Activated CD4-positive, alpha-beta T cell treated with anti-CD3 and anti-CD28 coated beads, Interleukin-2, amount 10 ng/mL, durations not matched to agents 24 days and 14 days (primary cell): ENCODE measurements at regions not wholly inside any gene's neighbourhood (a gene's known extent, or its start where the extent isn't known, plus 50 kb on each side); places are given as distances from the start of the nearest gene placed in this dataset.
"Not testable (repeated sequence)": the region's sequence is repeated elsewhere in the genome, so short reads cannot be mapped to it uniquely, and the experiment has no call there.

Experiments
- DNase-seq: peaks from one replicate; pipeline ENCODE4 v3.0.0; 2022
- H3K27ac Mint-ChIP-seq: one replicate; pipeline ENCODE4 v1.8.0; 2022; ENCODE audit warnings: mild to moderate bottlenecking, mixed read lengths
- H3K27me3 Mint-ChIP-seq: one replicate; pipeline ENCODE4 v1.8.0; 2022; ENCODE audit warnings: mixed read lengths
- H3K36me3 Mint-ChIP-seq: one replicate; pipeline ENCODE4 v1.8.0; 2022; ENCODE audit warnings: low read depth, mild to moderate bottlenecking, mixed read lengths
- H3K4me1 Mint-ChIP-seq: one replicate; pipeline ENCODE4 v1.8.0; 2021; ENCODE audit warnings: mixed read lengths
- H3K4me3 Mint-ChIP-seq: one replicate; pipeline ENCODE4 v1.8.0; 2022; ENCODE audit warnings: mild to moderate bottlenecking, moderate library complexity, mixed read lengths
- H3K9me3 Mint-ChIP-seq: one replicate; pipeline ENCODE4 v1.8.0; 2021; ENCODE audit warnings: mixed read lengths
- intact Hi-C: fragments of 100-400 bp; cut with micrococcal nuclease; formaldehyde crosslinking; loops from one replicate; pipeline ENCODE4 v1.15.1; 2023

GRCh38 chr13:33340631-33341030, 55.1 kb upstream of the STARD13 start:
- DNase-seq, result no peak
- H3K4me1 Mint-ChIP-seq, result no peaks in the 10 kb centered on the region
- H3K9me3 Mint-ChIP-seq, result no peaks in the 10 kb centered on the region
- H3K27ac Mint-ChIP-seq, result no peak overlapping the region
- intact Hi-C loops, result no loop called here
- peaks cover 5% of the 10 kb centered on the region for H3K27me3 Mint-ChIP-seq
- no peaks in the 10 kb centered on the region for H3K36me3 Mint-ChIP-seq
- no peak overlapping the region for H3K4me3 Mint-ChIP-seq

- intact Hi-C loops, result no loop called here
- no peaks in the 10 kb centered on the region for H3K9me3 Mint-ChIP-seq
- no peak overlapping the region for H3K4me3 Mint-ChIP-seq
- no peak for DNase-seq
- peaks cover 7% of the 10 kb centered on the region for H3K27me3 Mint-ChIP-seq
- H3K4me1 Mint-ChIP-seq, result no peaks in the 10 kb centered on the region
- no peaks in the 10 kb centered on the region for H3K36me3 Mint-ChIP-seq
- H3K27ac Mint-ChIP-seq, result no peak overlapping the region
Observed at GRCh38 chr13:33341861-33342452, 56.4 kb upstream of the STARD13 start.

DNA sequence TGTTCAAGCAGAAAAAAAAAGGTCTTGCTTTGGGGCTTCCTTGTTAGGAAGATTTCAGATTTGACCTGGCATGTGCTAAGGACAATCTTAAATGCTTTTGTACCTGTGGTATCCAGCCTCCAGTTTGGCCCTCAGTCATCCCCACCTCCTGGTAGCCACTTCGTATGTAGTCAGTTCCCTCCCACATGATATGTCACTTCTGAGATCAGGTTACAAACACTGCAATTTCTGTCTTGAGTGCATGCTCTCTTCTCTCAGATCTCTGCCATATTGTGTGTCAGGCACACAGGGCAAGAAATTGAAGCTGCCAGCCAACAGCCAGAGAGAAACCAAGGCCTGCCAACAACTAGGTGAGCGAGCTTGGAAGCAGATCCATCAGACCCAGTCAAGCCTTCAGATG, 60.3 kb upstream of the STARD13 start:
- H3K27me3 Mint-ChIP-seq, result peaks cover 26% of the 10 kb centered on the region
- H3K36me3 Mint-ChIP-seq, result no peaks in the 10 kb centered on the region
- peaks cover 2% of the 10 kb centered on the region for H3K4me1 Mint-ChIP-seq
- intact Hi-C loops, result no loop called here
- H3K4me3 Mint-ChIP-seq, result no peak overlapping the region
- no peaks in the 10 kb centered on the region for H3K9me3 Mint-ChIP-seq
- no peak overlapping the region for H3K27ac Mint-ChIP-seq
- DNase-seq, result no peak

- H3K27ac Mint-ChIP-seq, result no peak overlapping the region
- H3K27me3 Mint-ChIP-seq, result peaks cover 43% of the 10 kb centered on the region
- DNase-seq, result no peak
- H3K9me3 Mint-ChIP-seq, result no peaks in the 10 kb centered on the region
- peaks cover 2% of the 10 kb centered on the region for H3K4me1 Mint-ChIP-seq
- H3K4me3 Mint-ChIP-seq, result no peak overlapping the region
- intact Hi-C loops, result no loop called here
- no peaks in the 10 kb centered on the region for H3K36me3 Mint-ChIP-seq
Observed at GRCh38 chr13:33347861-33348260, 62.3 kb upstream of the STARD13 start.

- Mint-ChIP-seq H3K27me3 (peaks cover 48% of the 10 kb centered on the region), H3K4me3 (no peak overlapping the region), H3K4me1 (peaks cover 2% of the 10 kb centered on the region), H3K27ac (no peak overlapping the region), H3K36me3 (no peaks in the 10 kb centered on the region), H3K9me3 (no peaks in the 10 kb centered on the region)
- no peak for DNase-seq
- intact Hi-C loops, result no loop called here
Observed at GRCh38 chr13:33348366-33348765, 62.8 kb upstream of the STARD13 start.

DNA sequence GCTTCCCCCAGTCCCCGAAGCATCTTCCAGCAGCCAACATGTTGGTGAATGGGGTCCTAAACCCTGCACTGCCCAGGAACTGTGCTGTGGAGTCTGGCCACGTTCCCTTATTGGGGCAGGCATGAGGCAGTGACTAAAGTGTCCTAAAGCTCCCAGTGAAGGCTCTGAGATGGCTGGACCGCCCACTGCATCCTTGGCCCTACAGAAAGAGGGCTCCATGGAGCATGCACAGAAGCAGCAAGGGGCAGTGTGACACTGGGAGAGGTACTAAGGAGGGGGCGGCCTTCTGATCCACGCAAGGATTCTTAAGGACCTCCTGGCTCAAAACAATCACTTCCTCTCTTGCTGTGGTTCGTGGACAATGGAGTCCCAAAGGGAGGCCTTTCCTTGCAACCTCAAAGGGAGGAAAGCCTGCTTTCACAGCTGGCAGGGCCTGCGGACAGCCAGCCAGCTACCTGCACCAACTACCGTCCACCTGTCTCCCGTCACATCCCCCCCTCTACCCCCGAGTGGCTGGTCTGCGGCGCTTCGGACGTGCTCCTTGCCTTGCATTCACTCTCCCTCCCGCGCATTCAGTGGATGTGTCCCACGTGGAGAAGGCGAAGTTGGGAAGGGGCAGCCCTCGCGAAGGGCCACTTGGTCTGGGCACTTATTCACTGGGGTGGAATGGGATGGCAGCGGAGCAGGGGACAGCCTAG, 63.9 kb upstream of the STARD13 start:
- intact Hi-C loops, result no loop called here
- Mint-ChIP-seq H3K36me3 (no peaks in the 10 kb centered on the region), H3K4me1 (peaks cover 2% of the 10 kb centered on the region), H3K27ac (no peak overlapping the region), H3K27me3 (peaks cover 54% of the 10 kb centered on the region), H3K9me3 (no peaks in the 10 kb centered on the region), H3K4me3 (no peak overlapping the region)
- DNase-seq, result no peak

DNA sequence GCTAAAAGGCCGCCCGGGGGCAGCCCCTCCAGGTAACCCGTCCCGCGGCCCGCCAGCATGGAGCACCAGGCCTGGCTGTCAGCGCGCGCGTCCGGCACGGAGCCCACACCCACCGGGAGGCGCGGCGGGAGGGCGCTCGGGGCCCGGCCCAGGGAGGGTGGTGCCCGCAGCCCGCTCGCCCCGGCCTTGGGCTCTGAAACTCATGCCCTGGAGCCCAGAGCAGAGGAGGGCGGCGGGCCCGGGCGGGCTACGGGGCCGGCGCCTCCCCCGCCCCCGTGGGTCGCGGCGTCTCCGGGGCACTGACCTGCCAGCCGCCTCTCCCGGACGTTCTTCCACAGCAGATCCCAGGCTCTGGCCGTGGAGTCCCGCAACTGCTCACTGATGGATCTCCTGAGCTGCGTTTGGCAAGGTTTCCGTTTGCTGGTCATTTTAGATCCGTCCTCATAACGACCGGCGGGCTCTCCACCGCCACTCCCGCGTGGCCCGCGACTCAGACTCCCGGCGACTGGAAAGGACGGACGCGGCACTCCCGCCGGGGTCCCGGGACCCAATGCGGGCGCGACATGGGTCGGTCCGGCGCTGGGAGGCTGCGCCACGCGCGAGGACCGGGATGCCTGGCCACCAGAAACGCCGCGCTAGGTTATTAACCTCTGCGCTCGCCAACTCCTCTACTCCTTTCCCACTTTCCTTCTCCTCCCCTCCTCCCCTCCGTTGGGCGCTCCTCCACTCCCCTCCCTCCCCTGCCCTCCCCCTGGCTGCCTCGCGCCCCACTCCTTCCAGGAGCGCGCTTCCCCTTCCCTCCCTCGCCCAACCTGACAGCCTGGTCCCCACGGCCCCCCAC, 64.7 kb upstream of the STARD13 start:
- peaks cover 56% of the 10 kb centered on the region for H3K27me3 Mint-ChIP-seq
- H3K4me1 Mint-ChIP-seq, result peaks cover 2% of the 10 kb centered on the region
- intact Hi-C loops, result no loop called here
- peak overlapping the region; percentile 34 for H3K4me3 Mint-ChIP-seq
- no peaks in the 10 kb centered on the region for H3K9me3 Mint-ChIP-seq
- no peak overlapping the region for H3K27ac Mint-ChIP-seq
- DNase-seq, result no peak
- no peaks in the 10 kb centered on the region for H3K36me3 Mint-ChIP-seq

DNA sequence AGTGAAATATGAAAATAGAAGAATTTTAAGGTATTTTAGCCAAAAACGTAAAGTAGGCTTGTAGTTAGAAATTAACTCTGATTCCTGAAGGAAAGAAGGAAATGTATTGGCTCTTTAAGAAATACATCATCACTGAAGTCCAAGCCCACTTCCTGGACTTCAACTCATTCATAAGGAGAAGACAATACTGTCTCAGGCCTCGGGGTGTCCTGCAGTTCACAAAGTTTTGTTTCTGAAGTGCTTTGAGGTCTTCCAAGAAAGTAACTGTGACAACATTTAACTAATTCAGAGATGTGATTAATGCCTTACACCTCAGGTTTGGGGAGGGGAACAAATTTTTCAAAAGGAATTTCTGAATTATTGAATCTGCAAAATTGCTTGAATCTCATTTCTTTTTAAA, 65.8 kb upstream of the STARD13 start:
- H3K4me1 Mint-ChIP-seq, result peaks cover 2% of the 10 kb centered on the region
- H3K27me3 Mint-ChIP-seq, result peaks cover 55% of the 10 kb centered on the region
- DNase-seq, result no peak
- H3K4me3 Mint-ChIP-seq, result no peak overlapping the region
- intact Hi-C loops, result no loop called here
- no peaks in the 10 kb centered on the region for H3K9me3 Mint-ChIP-seq
- H3K36me3 Mint-ChIP-seq, result no peaks in the 10 kb centered on the region
- no peak overlapping the region for H3K27ac Mint-ChIP-seq

- no peaks in the 10 kb centered on the region for H3K9me3 Mint-ChIP-seq
- DNase-seq, result no peak
- no peak overlapping the region for H3K27ac Mint-ChIP-seq
- no peaks in the 10 kb centered on the region for H3K36me3 Mint-ChIP-seq
- H3K4me1 Mint-ChIP-seq, result peaks cover 2% of the 10 kb centered on the region
- intact Hi-C loops, result no loop called here
- H3K4me3 Mint-ChIP-seq, result no peak overlapping the region
- H3K27me3 Mint-ChIP-seq, result peaks cover 57% of the 10 kb centered on the region
Observed at GRCh38 chr13:33352041-33352440, 66.5 kb upstream of the STARD13 start.

DNA sequence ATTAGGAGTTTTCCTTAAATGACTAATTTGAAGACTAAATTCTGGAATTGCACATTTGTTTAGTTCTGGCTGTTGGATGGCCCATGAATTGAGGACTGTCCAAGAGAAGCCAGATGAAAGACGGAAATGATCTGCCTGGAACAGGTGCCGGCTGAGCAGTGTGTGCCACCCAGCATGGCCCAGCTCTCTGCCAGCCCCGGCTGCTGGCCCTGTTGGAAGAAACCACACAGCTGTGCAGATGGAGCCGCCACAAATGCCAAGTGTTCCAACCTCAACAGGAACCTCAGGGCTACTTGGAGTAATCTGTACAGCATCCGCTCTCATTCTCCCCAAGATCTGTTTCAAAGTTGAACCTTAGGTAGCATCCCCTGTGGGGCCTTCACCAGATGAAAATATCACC, 67.0 kb upstream of the STARD13 start:
- H3K27me3 Mint-ChIP-seq, result peaks cover 57% of the 10 kb centered on the region
- no peaks in the 10 kb centered on the region for H3K9me3 Mint-ChIP-seq
- no peak for DNase-seq
- H3K4me3 Mint-ChIP-seq, result no peak overlapping the region
- no peak overlapping the region for H3K27ac Mint-ChIP-seq
- H3K4me1 Mint-ChIP-seq, result peaks cover 2% of the 10 kb centered on the region
- no peaks in the 10 kb centered on the region for H3K36me3 Mint-ChIP-seq
- intact Hi-C loops, result no loop called here

DNA sequence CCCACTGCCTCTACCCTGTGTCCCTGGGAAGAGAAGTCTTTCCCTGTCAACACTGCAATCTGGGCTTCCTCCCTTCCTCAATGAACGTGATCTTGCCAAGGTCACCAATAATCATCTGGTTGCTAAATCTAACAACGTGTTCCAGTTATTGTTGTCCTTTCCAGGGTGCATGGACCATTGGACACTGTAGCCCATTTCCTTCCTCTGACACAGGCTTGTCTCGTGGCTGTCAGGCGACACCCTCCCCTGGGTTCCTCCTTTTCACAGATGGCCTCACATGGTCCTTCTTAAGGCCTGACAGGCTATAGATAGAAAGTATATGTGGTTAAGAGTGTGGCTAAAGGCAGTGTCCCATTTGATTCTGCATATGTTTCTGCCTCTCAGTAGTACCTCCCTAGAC, 67.7 kb upstream of the STARD13 start:
- H3K27me3 Mint-ChIP-seq, result peaks cover 53% of the 10 kb centered on the region
- H3K4me1 Mint-ChIP-seq, result peaks cover 2% of the 10 kb centered on the region
- no peak overlapping the region for H3K27ac Mint-ChIP-seq
- H3K36me3 Mint-ChIP-seq, result no peaks in the 10 kb centered on the region
- no peaks in the 10 kb centered on the region for H3K9me3 Mint-ChIP-seq
- no peak overlapping the region for H3K4me3 Mint-ChIP-seq
- DNase-seq, result no peak
- intact Hi-C loops, result no loop called here

DNA sequence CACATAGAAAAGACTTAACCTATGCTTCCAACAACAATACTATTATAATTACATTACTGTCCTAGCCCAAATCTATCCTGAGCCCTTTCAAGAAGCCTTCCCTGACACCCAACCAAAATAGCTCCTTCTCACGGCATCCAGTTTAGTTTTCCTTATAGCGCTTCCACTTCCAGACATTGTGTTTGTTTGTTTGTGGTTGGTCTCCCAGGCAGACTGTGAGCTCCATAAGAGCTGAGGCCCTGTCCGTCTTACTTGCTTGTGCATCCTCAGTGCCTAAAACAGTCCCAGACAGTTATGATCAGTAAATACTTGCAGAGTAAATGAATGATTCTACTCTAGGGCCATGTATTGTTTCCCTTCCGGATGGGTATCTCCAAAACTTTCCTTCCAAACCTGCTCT, 68.1 kb upstream of the STARD13 start:
- Mint-ChIP-seq H3K4me1 (peaks cover 2% of the 10 kb centered on the region), H3K27ac (no peak overlapping the region), H3K27me3 (peaks cover 49% of the 10 kb centered on the region), H3K9me3 (no peaks in the 10 kb centered on the region), H3K4me3 (no peak overlapping the region), H3K36me3 (no peaks in the 10 kb centered on the region)
- intact Hi-C loops, result no loop called here
- DNase-seq, result no peak

DNA sequence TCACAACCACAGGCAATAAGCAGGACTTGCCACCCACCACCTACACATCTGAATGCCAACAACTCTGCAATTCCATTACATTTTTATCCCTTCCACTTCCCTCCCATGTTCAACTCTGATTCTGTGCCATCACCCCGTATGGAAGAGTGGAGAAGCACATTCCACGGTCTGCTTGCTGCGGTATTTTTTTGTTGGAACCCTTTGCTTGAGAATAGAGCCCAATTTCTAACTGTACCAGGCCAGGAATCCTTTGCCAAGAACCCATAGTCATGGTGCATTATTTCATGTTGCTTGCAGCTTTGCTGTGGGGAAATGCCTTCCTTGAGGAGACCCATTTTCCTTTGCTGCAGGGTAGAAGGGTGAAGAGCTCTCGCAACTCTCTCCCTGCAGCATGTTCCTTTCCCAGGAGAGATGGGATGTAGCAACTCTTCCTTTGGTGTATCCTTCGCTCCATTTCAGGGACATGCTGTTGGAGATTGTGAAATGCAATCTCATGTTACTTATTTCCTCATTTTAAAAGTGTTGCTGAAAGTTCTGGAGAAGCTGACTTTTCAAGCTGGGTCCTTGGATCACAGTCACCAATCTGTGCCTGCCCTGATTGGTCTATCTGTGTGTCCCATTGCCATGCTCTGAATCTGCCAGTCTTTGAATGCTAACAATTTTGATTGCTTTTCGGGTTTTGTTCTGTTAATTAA, 69.8 kb upstream of the STARD13 start:
- H3K27me3 Mint-ChIP-seq, result peaks cover 38% of the 10 kb centered on the region
- no peak for DNase-seq
- H3K4me1 Mint-ChIP-seq, result peaks cover 2% of the 10 kb centered on the region
- intact Hi-C loops, result no loop called here
- H3K4me3 Mint-ChIP-seq, result no peak overlapping the region
- H3K9me3 Mint-ChIP-seq, result peaks cover 5% of the 10 kb centered on the region
- no peak overlapping the region for H3K27ac Mint-ChIP-seq
- no peaks in the 10 kb centered on the region for H3K36me3 Mint-ChIP-seq

GRCh38 chr13:33358076-33358475, 72.5 kb upstream of the STARD13 start:
- H3K36me3 Mint-ChIP-seq, H3K27ac Mint-ChIP-seq, H3K4me3 Mint-ChIP-seq, DNase-seq, intact Hi-C loops, H3K4me1 Mint-ChIP-seq: not testable (repeated sequence)
- Mint-ChIP-seq H3K9me3 (peaks cover 13% of the 10 kb centered on the region), H3K27me3 (peaks cover 16% of the 10 kb centered on the region)
